BJ (cell line): ENCODE measurements at regions not wholly inside any gene's neighbourhood (a gene's known extent, or its start where the extent isn't known, plus 50 kb on each side); places are given as distances from the start of the nearest gene placed in this dataset.
A peak's percentile ranks its signal among the peaks of the same experiment; 100 is the strongest.

ENCODE experiments used
- CTCF ChIA-PET: fragments of 350-600 bp; formaldehyde crosslinking; extraction: SDS; loops from one replicate; lab custom pipeline; 2021; ENCODE audit warnings: antibody characterized with exemption, inconsistent platforms; lab: Yijun Ruan, JAX
- POLR2A ChIA-PET: fragments of 300-600 bp; sonication (Branson Sonifier 250); formaldehyde crosslinking; extraction: SDS; loops from one replicate; lab custom pipeline; 2021; ENCODE audit warnings: antibody characterized with exemption; lab: Charles Lee
- DNase-seq: peaks from one replicate; pipeline ENCODE4 v3.0.0-alpha.2; 2011; ENCODE audit warnings: low read depth
- H3K27me3 ChIP-seq: 2 replicates; pipeline ENCODE4 v1.6.0; 2011; ENCODE audit warnings: low read length; ENCODE audit not compliant: control insufficient read depth, insufficient read depth
- H3K36me3 ChIP-seq: 2 replicates; pipeline ENCODE4 v1.5.1; 2011; ENCODE audit warnings: low read length; ENCODE audit not compliant: control insufficient read depth, insufficient read depth
- H3K4me3 ChIP-seq: 2 replicates; pipeline ENCODE4 v1.5.1; 2011; ENCODE audit warnings: low read depth, mild to moderate bottlenecking, control low read depth, low read length
- CTCF ChIP-seq: IDR thresholded peaks from 2 replicates; pipeline ENCODE4 v1.5.1; 2011; ENCODE audit warnings: low read depth, mild to moderate bottlenecking, control low read depth, inconsistent platforms, low read length, moderate library complexity; ENCODE audit not compliant: insufficient read depth

- DNase-seq, result peak; percentile 15
- Histone ChIP-seq H3K4me3 (no peak overlapping the region), H3K36me3 (no peaks in the 10 kb centered on the region), H3K27me3 (no peaks in the 10 kb centered on the region)
- TF ChIP-seq CTCF, result no peak
- POLR2A ChIA-PET, result no interaction called here
- CTCF ChIA-PET, result interaction anchor here (0.8 kb wide), 1 partner anchor 9 kb away, joined by 3 read pairs; no protein-coding TSS in a partner anchor
These were observed 425.4 kb downstream of the RPS24 start for GRCh38 chr10:78458983-78459638.

GRCh38 chr10:78459639-78460037 lies 426.0 kb downstream of the RPS24 start:
- CTCF ChIA-PET, result interaction anchor here (0.7 kb wide), 1 partner anchor 23 kb away, joined by 3 read pairs; no protein-coding TSS in a partner anchor
- no peak for DNase-seq

GRCh38 chr10:78460204-78460603 lies 426.5 kb downstream of the RPS24 start:
- ChIA-PET POLR2A (no interaction called here), CTCF (interaction anchor here (0.7 to 0.8 kb wide), 2 partner anchors 13 to 23 kb away, joined by 3 to 5 read pairs; no protein-coding TSS in a partner anchor)
- no peak for DNase-seq
- no peak overlapping the region for H3K4me3 ChIP-seq
- TF ChIP-seq CTCF, result no peak
- no peaks in the 10 kb centered on the region for H3K36me3 ChIP-seq
- H3K27me3 ChIP-seq, result no peaks in the 10 kb centered on the region

More at GRCh38 chr10:78459639-78460037, 426.0 kb downstream of the RPS24 start:
- Histone ChIP-seq H3K36me3 (no peaks in the 10 kb centered on the region), H3K4me3 (no peak overlapping the region), H3K27me3 (no peaks in the 10 kb centered on the region)
- no peak for TF ChIP-seq CTCF
- POLR2A ChIA-PET, result no interaction called here

GRCh38 chr10:78461333-78461732 lies 427.7 kb downstream of the RPS24 start:
- TF ChIP-seq CTCF, result no peak
- POLR2A ChIA-PET, result no interaction called here
- CTCF ChIA-PET, result no interaction called here
- Histone ChIP-seq H3K4me3 (no peak overlapping the region), H3K36me3 (no peaks in the 10 kb centered on the region), H3K27me3 (no peaks in the 10 kb centered on the region)
- no peak for DNase-seq

- CTCF ChIA-PET, result no interaction called here
- Histone ChIP-seq H3K4me3 (no peak overlapping the region), H3K36me3 (no peaks in the 10 kb centered on the region), H3K27me3 (no peaks in the 10 kb centered on the region)
- POLR2A ChIA-PET, result no interaction called here
- no peak for DNase-seq
- no peak for TF ChIP-seq CTCF
These were observed 428.5 kb downstream of the RPS24 start for GRCh38 chr10:78462176-78462575.
